ENCODE measurements at regions not wholly inside any gene's neighbourhood (a gene's known extent, or its start where the extent isn't known, plus 50 kb on each side); places are given as distances from the start of the nearest gene placed in this dataset.

DNA sequence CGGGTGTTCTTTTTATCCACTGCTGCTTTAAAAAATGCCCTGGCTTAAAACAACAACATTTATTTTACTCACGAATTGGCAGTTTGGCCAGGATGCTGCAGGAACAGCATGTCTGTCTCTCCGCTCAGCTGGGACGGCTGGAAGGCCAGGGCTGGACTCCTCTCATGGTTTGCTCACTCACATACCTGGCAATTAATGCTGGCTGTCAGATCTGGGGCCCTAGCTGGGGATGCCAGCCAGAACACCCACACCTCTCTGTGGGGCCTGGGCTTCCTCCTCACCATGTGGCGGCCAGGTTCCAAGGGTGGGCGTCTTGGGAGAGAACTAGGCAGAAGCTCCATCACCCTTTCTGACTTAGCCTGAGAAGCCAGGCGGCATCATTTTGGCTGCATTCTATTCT lies 189.1 kb upstream of the IL12B start:
- TF ChIP-seq, protein P1, sequence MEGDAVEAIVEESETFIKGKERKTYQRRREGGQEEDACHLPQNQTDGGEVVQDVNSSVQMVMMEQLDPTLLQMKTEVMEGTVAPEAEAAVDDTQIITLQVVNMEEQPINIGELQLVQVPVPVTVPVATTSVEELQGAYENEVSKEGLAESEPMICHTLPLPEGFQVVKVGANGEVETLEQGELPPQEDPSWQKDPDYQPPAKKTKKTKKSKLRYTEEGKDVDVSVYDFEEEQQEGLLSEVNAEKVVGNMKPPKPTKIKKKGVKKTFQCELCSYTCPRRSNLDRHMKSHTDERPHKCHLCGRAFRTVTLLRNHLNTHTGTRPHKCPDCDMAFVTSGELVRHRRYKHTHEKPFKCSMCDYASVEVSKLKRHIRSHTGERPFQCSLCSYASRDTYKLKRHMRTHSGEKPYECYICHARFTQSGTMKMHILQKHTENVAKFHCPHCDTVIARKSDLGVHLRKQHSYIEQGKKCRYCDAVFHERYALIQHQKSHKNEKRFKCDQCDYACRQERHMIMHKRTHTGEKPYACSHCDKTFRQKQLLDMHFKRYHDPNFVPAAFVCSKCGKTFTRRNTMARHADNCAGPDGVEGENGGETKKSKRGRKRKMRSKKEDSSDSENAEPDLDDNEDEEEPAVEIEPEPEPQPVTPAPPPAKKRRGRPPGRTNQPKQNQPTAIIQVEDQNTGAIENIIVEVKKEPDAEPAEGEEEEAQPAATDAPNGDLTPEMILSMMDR (IDR thresholded peaks at IDR 0.05), result no peak
- no peak for TF ChIP-seq EP300 (IDR thresholded peaks at IDR 0.05)
- no peak for TF ChIP-seq POLR2A (IDR thresholded peaks at IDR 0.05)
- no peak for TF ChIP-seq POLR2AphosphoS5 (IDR thresholded peaks at IDR 0.05)

Measured in gastroesophageal sphincter (tissue), 3 donors.